ENCODE measurements at regions not wholly inside any gene's neighbourhood (a gene's known extent, or its start where the extent isn't known, plus 50 kb on each side); places are given as distances from the start of the nearest gene placed in this dataset.

DNA sequence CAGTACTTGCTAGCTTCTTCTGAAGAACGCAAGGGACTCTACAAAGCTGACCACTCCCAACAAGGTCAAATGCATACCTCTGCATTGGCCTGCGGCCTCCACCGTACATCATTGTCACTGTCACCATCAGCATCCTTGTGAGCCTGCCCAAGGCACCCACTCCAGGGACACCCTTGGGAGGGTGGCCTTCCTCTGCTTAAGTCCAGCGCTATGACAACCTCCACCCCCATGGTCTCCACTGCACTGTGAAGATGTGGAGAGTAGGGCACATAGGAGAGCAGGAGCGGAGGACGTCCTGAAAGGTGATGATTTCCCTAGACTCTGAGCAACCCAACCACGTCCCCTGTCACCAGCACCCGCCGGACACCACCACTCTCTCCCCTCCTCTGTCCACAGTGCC, 252.8 kb downstream of the ALG10 start:
- Histone ChIP-seq H3K4me1 (ENCODE audit: control insufficient read depth in 1 of 2, insufficient read depth in 2 of 2, low read length in 2 of 2) (no peaks in the 10 kb centered on the region), H3K27me3 (ENCODE audit: low read depth, low read length) (no peaks in the 10 kb centered on the region), H3K36me3 (ENCODE audit: control insufficient read depth in 1 of 2, insufficient read depth in 2 of 2, low read length in 2 of 2) (no peaks in the 10 kb centered on the region), H3K9me3 (ENCODE audit: control insufficient read depth in 1 of 2, low read length in 2 of 2) (no peaks in the 10 kb centered on the region), H3K4me3 (ENCODE audit: low read depth in 1 of 2, low read length in 2 of 2) (no peak overlapping the region), H3K27ac (ENCODE audit: low read length) (no peak overlapping the region)

DNA sequence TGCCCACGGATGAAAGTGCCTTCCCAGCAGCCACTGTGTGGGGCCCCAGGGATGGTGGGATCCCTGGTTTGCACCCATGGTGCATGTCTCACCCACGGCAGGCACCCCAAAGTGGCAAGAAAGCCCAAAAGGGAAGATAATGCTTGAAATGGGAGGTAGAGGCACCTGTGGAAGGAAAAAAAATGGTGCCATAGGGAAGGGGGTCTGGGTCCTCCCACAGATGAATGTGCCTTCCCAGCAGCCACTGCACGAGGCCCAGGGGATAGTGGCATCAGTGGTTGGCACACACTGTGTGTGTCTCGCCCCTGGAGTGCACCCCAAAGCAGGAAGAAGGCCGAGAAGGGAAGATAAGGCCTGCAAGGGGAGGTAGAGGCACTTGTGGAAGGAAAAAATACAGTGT, 264.2 kb downstream of the ALG10 start:
- Histone ChIP-seq H3K4me1 (ENCODE audit: control insufficient read depth in 1 of 2, insufficient read depth in 2 of 2, low read length in 2 of 2) (no peaks in the 10 kb centered on the region), H3K27ac (ENCODE audit: low read length) (no peak overlapping the region), H3K9me3 (ENCODE audit: control insufficient read depth in 1 of 2, low read length in 2 of 2) (peaks cover 9 to 49% of the 10 kb centered on the region in 2 donors), H3K4me3 (ENCODE audit: low read depth in 1 of 2, low read length in 2 of 2) (peak overlapping the region in 1 of 2 donors; percentile 12), H3K36me3 (ENCODE audit: control insufficient read depth in 1 of 2, insufficient read depth in 2 of 2, low read length in 2 of 2) (no peaks in the 10 kb centered on the region), H3K27me3 (ENCODE audit: low read depth, low read length) (no peaks in the 10 kb centered on the region)

DNA sequence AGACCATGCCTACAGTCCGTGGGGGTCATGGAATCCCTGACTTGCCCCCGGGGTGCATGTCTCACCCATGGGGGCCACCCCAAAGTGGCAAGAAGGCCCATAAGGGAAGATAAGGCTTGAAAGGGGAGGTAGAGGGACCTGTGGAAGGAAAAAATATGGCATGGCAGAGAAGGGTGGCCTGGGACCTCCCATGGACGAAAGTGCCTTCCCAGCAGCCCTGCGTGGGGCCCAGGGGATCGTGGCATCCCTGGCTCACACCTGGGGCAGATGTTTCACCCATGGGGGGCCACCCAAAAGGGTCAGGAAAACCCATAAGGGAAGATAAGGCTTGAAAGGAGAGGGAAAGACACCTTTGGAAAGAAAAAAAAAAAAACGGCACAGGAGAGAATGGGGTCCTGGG, 264.6 kb downstream of the ALG10 start:
- Histone ChIP-seq H3K36me3 (ENCODE audit: control insufficient read depth in 1 of 2, insufficient read depth in 2 of 2, low read length in 2 of 2) (no peaks in the 10 kb centered on the region), H3K4me1 (ENCODE audit: control insufficient read depth in 1 of 2, insufficient read depth in 2 of 2, low read length in 2 of 2) (no peaks in the 10 kb centered on the region), H3K27ac (ENCODE audit: low read length) (no peak overlapping the region), H3K9me3 (ENCODE audit: control insufficient read depth in 1 of 2, low read length in 2 of 2) (peaks cover 7 to 49% of the 10 kb centered on the region in 2 donors), H3K4me3 (ENCODE audit: low read depth in 1 of 2, low read length in 2 of 2) (peak overlapping the region in 1 of 2 donors; percentile 12), H3K27me3 (ENCODE audit: low read depth, low read length) (no peaks in the 10 kb centered on the region)

DNA sequence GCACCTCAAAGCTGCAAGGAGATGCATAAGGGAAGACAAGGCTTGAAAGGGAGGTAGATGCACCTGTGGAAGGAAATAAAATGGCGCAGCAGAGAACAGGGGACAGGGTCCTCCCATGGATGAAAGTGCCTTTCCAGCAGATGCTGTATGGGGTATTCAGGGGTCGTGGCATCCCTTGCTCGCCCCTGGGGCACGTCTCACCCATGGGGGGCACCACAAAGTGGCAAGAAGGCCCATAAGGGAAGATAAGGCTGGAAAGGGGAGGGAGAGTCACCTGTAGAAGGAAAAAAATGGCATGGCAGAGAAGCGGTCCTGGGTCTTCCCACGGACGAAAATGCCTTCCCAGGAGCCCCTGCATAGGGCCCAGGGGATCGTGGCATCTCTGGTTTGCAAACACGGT, 265.1 kb downstream of the ALG10 start:
- Histone ChIP-seq H3K27me3 (ENCODE audit: low read depth, low read length) (no peaks in the 10 kb centered on the region), H3K27ac (ENCODE audit: low read length) (no peak overlapping the region), H3K4me3 (ENCODE audit: low read depth in 1 of 2, low read length in 2 of 2) (peak overlapping the region in 1 of 2 donors; percentile 12), H3K4me1 (ENCODE audit: control insufficient read depth in 1 of 2, insufficient read depth in 2 of 2, low read length in 2 of 2) (no peaks in the 10 kb centered on the region), H3K9me3 (ENCODE audit: control insufficient read depth in 1 of 2, low read length in 2 of 2) (peaks cover 3 to 49% of the 10 kb centered on the region in 2 donors), H3K36me3 (ENCODE audit: control insufficient read depth in 1 of 2, insufficient read depth in 2 of 2, low read length in 2 of 2) (no peaks in the 10 kb centered on the region)

DNA sequence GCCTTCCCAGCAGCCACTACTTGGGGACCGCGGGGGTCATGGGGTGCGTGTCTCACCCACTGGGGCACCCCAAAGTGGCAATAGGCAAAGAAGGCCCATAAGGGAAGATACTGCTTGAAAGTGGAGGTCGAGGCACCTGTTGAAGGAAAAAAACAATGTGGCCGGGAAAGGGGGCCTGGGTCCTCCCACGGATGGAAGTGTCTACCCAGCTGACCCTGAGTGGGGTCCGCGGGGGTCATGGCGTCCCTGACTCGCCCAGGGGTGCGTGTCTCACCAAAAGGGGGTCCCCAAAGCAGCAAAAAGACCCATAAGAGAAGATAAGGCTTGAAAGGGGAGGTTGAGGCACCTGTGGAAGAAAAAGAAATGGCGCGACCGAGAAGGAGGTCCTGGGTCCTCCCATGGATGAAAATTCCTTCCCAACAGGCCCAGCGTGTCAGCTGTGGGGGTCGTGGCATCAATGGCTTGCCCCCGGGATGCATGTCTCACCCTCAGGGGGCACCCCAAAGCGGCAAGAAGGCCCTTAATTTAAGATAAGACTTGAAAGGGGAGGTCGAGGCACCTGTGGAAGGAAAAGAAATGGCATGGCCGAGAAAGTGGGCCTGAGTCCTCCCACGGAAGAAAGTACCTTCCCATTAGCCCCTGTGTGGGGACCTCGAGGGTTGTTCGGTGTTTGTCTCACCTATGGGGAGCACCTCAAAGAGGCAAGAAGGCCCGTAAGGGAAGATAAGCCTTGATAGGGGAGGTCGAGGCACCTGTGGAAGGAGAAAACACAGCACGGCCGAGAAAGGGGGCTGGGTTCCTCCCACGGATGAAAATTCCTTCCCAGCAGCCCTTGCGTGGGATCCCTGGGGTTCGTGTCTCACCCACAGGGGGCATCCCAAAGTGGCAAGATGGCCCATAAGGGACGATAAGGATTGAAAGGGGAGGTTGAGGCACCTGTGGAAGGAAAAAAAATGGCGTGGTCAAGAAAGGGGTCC, 266.0 kb downstream of the ALG10 start:
- Histone ChIP-seq H3K9me3 (ENCODE audit: control insufficient read depth in 1 of 2, low read length in 2 of 2) (peaks cover 3 to 47% of the 10 kb centered on the region in 2 donors), H3K36me3 (ENCODE audit: control insufficient read depth in 1 of 2, insufficient read depth in 2 of 2, low read length in 2 of 2) (no peaks in the 10 kb centered on the region), H3K27ac (ENCODE audit: low read length) (no peak overlapping the region), H3K4me1 (ENCODE audit: control insufficient read depth in 1 of 2, insufficient read depth in 2 of 2, low read length in 2 of 2) (no peaks in the 10 kb centered on the region), H3K27me3 (ENCODE audit: low read depth, low read length) (no peaks in the 10 kb centered on the region), H3K4me3 (ENCODE audit: low read depth in 1 of 2, low read length in 2 of 2) (peak overlapping the region in 1 of 2 donors; percentile 12)

DNA sequence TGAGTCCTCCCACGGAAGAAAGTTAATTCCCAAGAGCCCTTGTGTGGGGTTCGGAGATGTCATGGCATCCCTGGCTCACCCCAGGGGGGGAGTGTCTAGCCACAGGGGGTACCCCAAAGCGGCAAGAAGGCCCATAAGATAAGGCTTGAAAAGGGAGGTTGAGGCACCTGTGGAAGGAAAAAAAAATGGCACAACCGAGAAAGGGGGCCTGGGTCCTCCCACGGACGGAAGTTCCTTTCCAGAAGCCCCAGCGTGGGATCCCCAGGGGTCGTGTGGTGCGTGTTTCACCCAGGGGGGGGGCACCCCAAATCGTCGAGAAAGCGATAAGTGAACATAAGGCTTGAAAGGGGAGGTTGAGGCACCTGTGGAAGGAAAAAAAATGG, 266.7 kb downstream of the ALG10 start:
- no peak overlapping the region for H3K4me3 ChIP-seq (ENCODE audit: low read depth in 1 of 2, low read length in 2 of 2)
- no peaks in the 10 kb centered on the region for H3K36me3 ChIP-seq (ENCODE audit: control insufficient read depth in 1 of 2, insufficient read depth in 2 of 2, low read length in 2 of 2)
- no peaks in the 10 kb centered on the region for H3K4me1 ChIP-seq (ENCODE audit: control insufficient read depth in 1 of 2, insufficient read depth in 2 of 2, low read length in 2 of 2)
- no peak overlapping the region for H3K27ac ChIP-seq (ENCODE audit: low read length)
- H3K27me3 ChIP-seq (ENCODE audit: low read depth, low read length) = no peaks in the 10 kb centered on the region
- peaks cover 2 to 44% of the 10 kb centered on the region in 2 donors for H3K9me3 ChIP-seq (ENCODE audit: control insufficient read depth in 1 of 2, low read length in 2 of 2)

DNA sequence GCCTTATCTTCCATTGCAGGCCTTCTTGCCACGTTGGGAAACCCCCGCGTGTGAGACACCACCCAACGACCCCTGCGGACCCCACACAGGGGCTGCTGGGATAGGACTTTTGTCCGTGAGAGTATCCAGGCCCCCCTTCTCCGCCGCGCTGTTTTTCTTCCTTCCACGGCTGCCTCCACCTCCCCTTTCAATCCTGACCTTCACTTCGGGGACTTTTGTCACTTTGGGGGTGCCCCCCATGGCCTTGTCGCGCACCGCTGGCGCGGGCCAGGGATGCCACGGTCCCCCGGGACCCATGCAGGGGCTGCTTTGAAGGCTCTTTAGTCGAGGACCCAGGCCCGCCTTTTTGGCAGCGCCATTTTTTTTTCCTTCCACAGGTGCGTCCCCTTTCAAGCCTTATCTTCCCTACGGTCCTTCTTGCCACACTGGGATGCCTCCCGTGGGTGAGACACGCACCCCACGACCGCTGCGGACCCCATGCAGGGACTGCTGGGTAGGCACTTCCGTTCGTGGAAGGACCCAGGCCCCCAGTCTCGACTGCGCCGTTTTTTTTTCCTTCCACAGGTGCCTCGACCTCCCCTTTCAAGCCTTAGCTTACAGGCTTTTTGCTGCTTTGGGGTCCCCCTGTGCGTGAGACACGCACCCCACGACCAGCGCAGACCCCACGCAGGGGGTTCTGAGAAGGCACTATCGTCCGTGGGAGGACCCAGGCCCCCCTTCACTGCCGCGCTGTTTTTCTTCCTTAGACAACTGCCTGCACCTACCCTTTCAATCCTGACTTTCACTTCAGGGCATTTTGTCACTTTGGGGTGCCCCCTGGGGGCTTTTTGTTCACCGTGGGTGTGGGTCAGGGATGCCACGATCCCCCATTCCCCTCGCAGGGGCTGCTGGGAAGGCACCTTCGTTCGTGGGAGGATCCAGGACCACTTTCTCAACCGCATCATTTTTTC, 267.4 kb downstream of the ALG10 start:
- Histone ChIP-seq H3K4me1 (ENCODE audit: control insufficient read depth in 1 of 2, insufficient read depth in 2 of 2, low read length in 2 of 2) (no peaks in the 10 kb centered on the region), H3K27me3 (ENCODE audit: low read depth, low read length) (no peaks in the 10 kb centered on the region), H3K36me3 (ENCODE audit: control insufficient read depth in 1 of 2, insufficient read depth in 2 of 2, low read length in 2 of 2) (no peaks in the 10 kb centered on the region), H3K9me3 (ENCODE audit: control insufficient read depth in 1 of 2, low read length in 2 of 2) (peaks cover 0 to 38% of the 10 kb centered on the region in 2 donors), H3K27ac (ENCODE audit: low read length) (no peak overlapping the region), H3K4me3 (ENCODE audit: low read depth in 1 of 2, low read length in 2 of 2) (no peak overlapping the region)

DNA sequence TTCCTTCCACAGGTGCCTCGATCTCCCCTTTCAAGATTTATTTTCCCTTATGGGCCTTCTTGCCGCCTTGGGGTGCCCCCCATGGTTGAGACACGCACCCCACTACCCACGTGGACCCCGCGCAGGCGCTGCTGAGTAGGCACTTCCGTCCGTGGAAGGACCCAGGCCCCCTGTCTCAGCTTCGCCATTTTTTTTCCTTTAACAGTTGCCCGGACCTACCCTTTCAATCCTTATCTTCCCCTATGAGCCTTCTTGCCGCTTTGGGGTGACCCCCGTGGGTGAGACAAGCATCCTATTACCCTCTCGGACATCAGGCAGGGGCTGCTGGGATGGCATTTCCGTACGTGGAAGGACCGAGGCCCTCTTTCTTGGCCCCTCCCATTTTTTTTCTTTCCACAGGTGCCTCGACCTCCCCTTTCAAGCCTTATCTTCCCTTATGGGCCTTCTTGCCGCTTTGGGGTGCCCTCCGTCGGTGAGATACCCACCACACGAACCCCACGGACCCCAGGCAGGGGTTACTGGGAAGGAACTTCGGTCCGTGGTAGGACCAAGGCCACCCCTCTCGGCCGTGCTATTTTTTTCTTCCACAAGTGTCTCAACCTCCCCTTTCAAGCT, 268.2 kb downstream of the ALG10 start:
- no peaks in the 10 kb centered on the region for H3K36me3 ChIP-seq (ENCODE audit: control insufficient read depth in 1 of 2, insufficient read depth in 2 of 2, low read length in 2 of 2)
- no peak overlapping the region for H3K4me3 ChIP-seq (ENCODE audit: low read depth in 1 of 2, low read length in 2 of 2)
- no peak overlapping the region for H3K27ac ChIP-seq (ENCODE audit: low read length)
- H3K4me1 ChIP-seq (ENCODE audit: control insufficient read depth in 1 of 2, insufficient read depth in 2 of 2, low read length in 2 of 2) = no peaks in the 10 kb centered on the region
- peaks cover 0 to 31% of the 10 kb centered on the region in 2 donors for H3K9me3 ChIP-seq (ENCODE audit: control insufficient read depth in 1 of 2, low read length in 2 of 2)
- H3K27me3 ChIP-seq (ENCODE audit: low read depth, low read length) = no peaks in the 10 kb centered on the region

DNA sequence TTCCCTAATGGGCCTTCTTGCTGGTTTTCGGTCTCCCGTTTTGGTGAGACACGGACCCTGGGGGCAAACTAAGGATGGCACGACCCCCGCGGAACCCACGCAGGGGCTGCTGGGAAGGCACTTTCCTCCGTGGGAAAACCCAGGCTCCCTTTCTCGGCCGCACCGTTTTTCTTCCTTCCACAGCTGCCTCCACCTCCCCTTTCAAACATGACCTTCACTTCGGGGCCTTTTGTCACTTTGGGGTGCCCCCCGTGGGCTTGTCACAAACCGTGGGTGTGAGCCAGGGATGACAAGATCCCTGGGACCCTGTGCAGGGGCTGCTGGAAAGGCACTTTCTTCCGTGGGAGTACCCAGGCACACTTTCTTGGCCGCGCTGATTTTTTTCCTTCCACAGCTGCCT, 268.7 kb downstream of the ALG10 start:
- H3K4me3 ChIP-seq (ENCODE audit: low read depth in 1 of 2, low read length in 2 of 2) = no peak overlapping the region

DNA sequence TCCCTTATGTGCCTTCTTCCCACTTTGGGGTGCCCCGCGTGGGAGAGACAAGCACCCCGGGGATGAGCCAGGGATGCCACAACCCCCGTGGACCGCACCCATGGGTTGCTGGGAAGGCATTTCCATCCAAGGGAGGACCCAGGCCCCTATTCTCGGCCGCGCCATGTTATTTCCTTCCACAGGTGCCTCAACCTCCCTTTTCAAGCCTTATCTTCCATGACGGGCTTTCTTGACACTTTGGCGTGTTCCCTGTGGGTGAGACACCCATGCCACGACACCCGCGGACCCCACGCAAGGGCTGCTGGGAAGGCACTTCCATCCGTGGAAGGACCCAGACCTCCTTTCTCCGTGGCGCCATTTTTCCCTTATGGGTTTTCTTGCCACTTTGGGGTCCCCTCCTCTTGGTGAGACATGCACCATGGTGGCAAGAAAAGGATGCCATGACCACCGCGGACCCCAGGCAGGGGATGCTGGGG, 269.2 kb downstream of the ALG10 start:
- no peaks in the 10 kb centered on the region for H3K4me1 ChIP-seq (ENCODE audit: control insufficient read depth in 1 of 2, insufficient read depth in 2 of 2, low read length in 2 of 2)
- H3K9me3 ChIP-seq (ENCODE audit: control insufficient read depth in 1 of 2, low read length in 2 of 2) = peaks cover 0 to 21% of the 10 kb centered on the region in 2 donors
- H3K27me3 ChIP-seq (ENCODE audit: low read depth, low read length) = no peaks in the 10 kb centered on the region
- H3K27ac ChIP-seq (ENCODE audit: low read length) = no peak overlapping the region
- H3K36me3 ChIP-seq (ENCODE audit: control insufficient read depth in 1 of 2, insufficient read depth in 2 of 2, low read length in 2 of 2) = no peaks in the 10 kb centered on the region
- no peak overlapping the region for H3K4me3 ChIP-seq (ENCODE audit: low read depth in 1 of 2, low read length in 2 of 2)

More for the DNA sequence above, 268.7 kb downstream of the ALG10 start:
- H3K27me3 ChIP-seq (ENCODE audit: low read depth, low read length) = no peaks in the 10 kb centered on the region
- H3K9me3 ChIP-seq (ENCODE audit: control insufficient read depth in 1 of 2, low read length in 2 of 2) = peaks cover 0 to 25% of the 10 kb centered on the region in 2 donors
- no peaks in the 10 kb centered on the region for H3K4me1 ChIP-seq (ENCODE audit: control insufficient read depth in 1 of 2, insufficient read depth in 2 of 2, low read length in 2 of 2)
- H3K27ac ChIP-seq (ENCODE audit: low read length) = no peak overlapping the region
- H3K36me3 ChIP-seq (ENCODE audit: control insufficient read depth in 1 of 2, insufficient read depth in 2 of 2, low read length in 2 of 2) = no peaks in the 10 kb centered on the region

Data from muscle layer of duodenum (tissue), 2 donors.